Spleen (tissue), 11 donors: ENCODE measurements at regions not wholly inside any gene's neighbourhood (a gene's known extent, or its start where the extent isn't known, plus 50 kb on each side); places are given as distances from the start of the nearest gene placed in this dataset.

Experiments
- DNase-seq: peaks from one replicate; pipeline ENCODE4 v3.0.0-alpha.2; 2020
- H3K27ac ChIP-seq, 8 donors: fragments of 200-600 bp; sonication (generic) in 7 of 8; 1 replicate in 4 of 8; 2 replicates in 4 of 8; pipeline versions ENCODE4 v1.5.0 to v1.8.0; 2016 to 2021; ENCODE audit warnings: inconsistent platforms in 4 of 8, mild to moderate bottlenecking in 4 of 8, moderate library complexity in 1 of 8
- H3K27me3 ChIP-seq, 7 donors: fragments of 200-600 bp; sonication (generic) in 6 of 7; replicated peaks in 1 of 7; 1 replicate in 4 of 7; 2 replicates in 3 of 7; pipeline versions ENCODE4 v1.5.0 to v1.8.0; 2016 to 2021; ENCODE audit warnings: inconsistent platforms in 3 of 7, mild to moderate bottlenecking in 1 of 7
- H3K36me3 ChIP-seq, 6 donors: fragments of 200-600 bp; sonication (generic) in 5 of 6; 1 replicate in 4 of 6; 2 replicates in 2 of 6; pipeline versions ENCODE4 v1.5.0 to v1.8.0; 2016 to 2021; ENCODE audit warnings: inconsistent platforms in 2 of 6
- H3K4me1 ChIP-seq, 6 donors: fragments of 200-600 bp; sonication (generic) in 5 of 6; 1 replicate in 3 of 6; 2 replicates in 3 of 6; pipeline versions ENCODE4 v1.5.0 to v1.8.0; 2016 to 2021; ENCODE audit warnings: inconsistent platforms in 3 of 6
- H3K4me3 ChIP-seq, 8 donors: fragments of 200-600 bp; sonication (generic) in 7 of 8; 1 replicate in 4 of 8; 2 replicates in 4 of 8; pipeline versions ENCODE4 v1.5.0 to v1.8.0; 2016 to 2021; ENCODE audit warnings: inconsistent platforms in 4 of 8, mild to moderate bottlenecking in 4 of 8, moderate library complexity in 2 of 8
- H3K9me3 ChIP-seq, 8 donors: fragments of 200-600 bp; sonication (generic) in 7 of 8; 1 replicate in 4 of 8; 2 replicates in 4 of 8; pipeline versions ENCODE4 v1.5.0 to v1.8.0; 2016 to 2021; ENCODE audit warnings: inconsistent platforms in 4 of 8
- POLR2A ChIP-seq, 3 donors: fragments of 450-650 bp; IDR thresholded peaks; one replicate each; pipeline ENCODE4 v1.5.1; 2017; ENCODE audit warnings: antibody characterized with exemption in 3 of 3, mild to moderate bottlenecking in 1 of 3
- POLR2AphosphoS5 ChIP-seq, 3 donors: sonication (generic); formaldehyde crosslinking; IDR thresholded peaks; one replicate each; pipeline ENCODE4 v1.5.1; 2017; ENCODE audit warnings: antibody characterized with exemption in 3 of 3
- WGBS, 5 donors: extraction: QIAGEN DNeasy Blood & Tissue Kit in 3 of 5; methylation state at CpG; one replicate each; pipeline versions ENCODE4 v1.1.5 to v1.1.7; 2013 to 2018; 5-methylcytosine and 5-hydroxymethylcytosine counted together
- intact Hi-C: fragments of 100-400 bp; cut with DNase I; formaldehyde crosslinking; loops from one replicate; pipeline ENCODE4 v1.15.0; 2023; ENCODE audit warnings: low total_unique reads
- TF ChIP-seq, protein P1 (sequence below), 11 experiments: fragments of 200-600 bp in 7 of 11; fragments of 450-650 bp in 4 of 11; sonication (generic) in 4 of 11; IDR thresholded peaks in 8 of 11; conservative IDR thresholded peaks in 3 of 11; 1 replicate in 7 of 11; 2 replicates in 4 of 11; pipeline versions ENCODE4 v1.4.0 to v1.8.0; 2016 to 2021; ENCODE audit warnings: antibody characterized with exemption in 11 of 11, inconsistent platforms in 4 of 11, mild to moderate bottlenecking in 1 of 11
- donor health status: healthy with polysubstance abuse.
- donor health status: DM: no; HTN: no; CAD: no; lungs with moderate emphysema.
- donor health status: DM: no; HTN: no; CAD: no.
- donor health status: Bipolar disorder and iron deficiency.
- donor health status: healthy.
- donor health status: DM: no; HTN: no; CAD: no.
- donor health status: DM: yes; HTN: yes; CAD: no.

DNA sequence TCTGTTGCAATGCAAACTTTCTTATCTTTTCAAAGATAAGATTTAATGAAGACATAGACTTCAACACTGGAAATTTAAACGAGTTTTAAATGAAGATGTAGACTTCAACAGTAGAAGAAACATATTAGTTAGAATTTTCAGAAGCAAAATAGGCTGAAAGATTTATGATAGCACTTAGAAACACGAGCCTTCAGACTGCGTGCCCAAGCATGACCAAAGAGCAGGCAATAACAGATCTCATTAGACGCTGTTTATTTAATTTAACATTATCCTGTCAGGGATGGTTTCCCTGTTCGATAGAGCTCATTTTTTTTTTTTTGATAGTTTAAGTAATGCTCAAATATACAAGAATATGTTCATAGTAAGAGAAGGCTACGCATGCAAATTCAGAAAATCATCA is 604.7 kb upstream of the SOX9 start:
- peaks cover 0 to 4% (median 0%) of the 10 kb centered on the region in 8 donors for H3K9me3 ChIP-seq
- TF ChIP-seq POLR2A (IDR thresholded peaks at IDR 0.05) = no peak
- no peak for TF ChIP-seq POLR2AphosphoS5 (IDR thresholded peaks at IDR 0.05)
- TF ChIP-seq, protein P1, sequence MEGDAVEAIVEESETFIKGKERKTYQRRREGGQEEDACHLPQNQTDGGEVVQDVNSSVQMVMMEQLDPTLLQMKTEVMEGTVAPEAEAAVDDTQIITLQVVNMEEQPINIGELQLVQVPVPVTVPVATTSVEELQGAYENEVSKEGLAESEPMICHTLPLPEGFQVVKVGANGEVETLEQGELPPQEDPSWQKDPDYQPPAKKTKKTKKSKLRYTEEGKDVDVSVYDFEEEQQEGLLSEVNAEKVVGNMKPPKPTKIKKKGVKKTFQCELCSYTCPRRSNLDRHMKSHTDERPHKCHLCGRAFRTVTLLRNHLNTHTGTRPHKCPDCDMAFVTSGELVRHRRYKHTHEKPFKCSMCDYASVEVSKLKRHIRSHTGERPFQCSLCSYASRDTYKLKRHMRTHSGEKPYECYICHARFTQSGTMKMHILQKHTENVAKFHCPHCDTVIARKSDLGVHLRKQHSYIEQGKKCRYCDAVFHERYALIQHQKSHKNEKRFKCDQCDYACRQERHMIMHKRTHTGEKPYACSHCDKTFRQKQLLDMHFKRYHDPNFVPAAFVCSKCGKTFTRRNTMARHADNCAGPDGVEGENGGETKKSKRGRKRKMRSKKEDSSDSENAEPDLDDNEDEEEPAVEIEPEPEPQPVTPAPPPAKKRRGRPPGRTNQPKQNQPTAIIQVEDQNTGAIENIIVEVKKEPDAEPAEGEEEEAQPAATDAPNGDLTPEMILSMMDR (IDR thresholded peaks at IDR 0.05 in 8 of 11, conservative IDR thresholded peaks at IDR 0.05 in 3 of 11) = no peak
- H3K27ac ChIP-seq = no peak overlapping the region
- no peak for DNase-seq
- WGBS, 5 donors = 51 to 71% (median 65%) methylated on average over 6 of the region's 6 CpGs
- H3K4me1 ChIP-seq = no peaks in the 10 kb centered on the region
- no peaks in the 10 kb centered on the region for H3K36me3 ChIP-seq
- no peaks in the 10 kb centered on the region for H3K27me3 ChIP-seq
- intact Hi-C loops = no loop called here
- no peak overlapping the region for H3K4me3 ChIP-seq

GRCh38 chr17:71519285-71519684 is 601.5 kb upstream of the SOX9 start:
- TF ChIP-seq POLR2AphosphoS5 (IDR thresholded peaks at IDR 0.05) = no peak
- no peak for TF ChIP-seq POLR2A (IDR thresholded peaks at IDR 0.05)
- TF ChIP-seq, protein P1 (IDR thresholded peaks at IDR 0.05 in 8 of 11, conservative IDR thresholded peaks at IDR 0.05 in 3 of 11) = no peak
- Histone ChIP-seq H3K27me3 (no peaks in the 10 kb centered on the region), H3K4me3 (no peak overlapping the region), H3K9me3 (peaks cover 0 to 5% (median 0%) of the 10 kb centered on the region in 8 donors), H3K36me3 (no peaks in the 10 kb centered on the region), H3K4me1 (no peaks in the 10 kb centered on the region), H3K27ac (no peak overlapping the region)
- no peak for DNase-seq
- 47 to 83% (median 73%) methylated on average over 2 of the region's 2 CpGs for WGBS, 5 donors
- intact Hi-C loops = no loop called here

GRCh38 chr17:71521724-71522123 is 599.1 kb upstream of the SOX9 start:
- no peak overlapping the region for H3K4me3 ChIP-seq
- no peaks in the 10 kb centered on the region for H3K36me3 ChIP-seq
- H3K4me1 ChIP-seq = no peaks in the 10 kb centered on the region
- no peak for DNase-seq
- WGBS, 5 donors = 82 to 89% (median 86%) methylated on average over 2 of the region's 2 CpGs
- H3K27me3 ChIP-seq = no peaks in the 10 kb centered on the region
- H3K27ac ChIP-seq = no peak overlapping the region
- H3K9me3 ChIP-seq = peaks cover 0 to 5% (median 0%) of the 10 kb centered on the region in 8 donors
- intact Hi-C loops = no loop called here
- TF ChIP-seq POLR2AphosphoS5 (IDR thresholded peaks at IDR 0.05) (no peak), POLR2A (IDR thresholded peaks at IDR 0.05) (no peak)
- TF ChIP-seq, protein P1 (IDR thresholded peaks at IDR 0.05 in 8 of 11, conservative IDR thresholded peaks at IDR 0.05 in 3 of 11) = no peak

DNA sequence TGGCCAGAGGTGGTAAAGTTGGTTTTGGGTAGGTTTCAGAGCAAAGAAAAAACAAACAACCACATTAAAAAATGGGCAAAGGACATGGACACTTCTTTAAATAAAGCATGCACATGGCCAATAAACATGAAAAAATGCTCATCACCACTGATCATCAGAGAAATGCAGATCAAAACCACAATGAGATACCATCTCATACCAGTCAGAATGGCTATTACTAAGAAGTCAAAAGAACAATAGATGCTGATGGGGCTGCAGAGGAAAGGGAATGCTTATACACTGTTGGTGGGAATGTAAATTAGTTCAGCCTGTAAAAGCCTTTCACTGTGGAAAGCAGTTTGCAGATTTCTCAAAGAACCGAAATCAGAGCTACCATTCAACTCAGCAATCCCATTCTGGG is 598.4 kb upstream of the SOX9 start:
- intact Hi-C loops = no loop called here
- Histone ChIP-seq H3K27ac (no peak overlapping the region), H3K9me3 (peaks cover 0 to 5% (median 0%) of the 10 kb centered on the region in 8 donors), H3K4me1 (no peaks in the 10 kb centered on the region), H3K27me3 (no peaks in the 10 kb centered on the region), H3K36me3 (no peaks in the 10 kb centered on the region), H3K4me3 (no peak overlapping the region)
- 52 to 76% (median 67%) methylated on average over 1 of the region's 1 CpG for WGBS, 5 donors
- no peak for TF ChIP-seq POLR2A (IDR thresholded peaks at IDR 0.05)
- TF ChIP-seq, protein P1 (IDR thresholded peaks at IDR 0.05 in 8 of 11, conservative IDR thresholded peaks at IDR 0.05 in 3 of 11) = no peak
- DNase-seq = no peak
